WTC11 (cell line): ENCODE measurements at regions not wholly inside any gene's neighbourhood (a gene's known extent, or its start where the extent isn't known, plus 50 kb on each side); places are given as distances from the start of the nearest gene placed in this dataset.

Experiments used
- ZNF263 ChIP-seq: sonication (generic); formaldehyde crosslinking; IDR thresholded peaks from 2 replicates; pipeline ENCODE4 v1.8.1; 2022; ENCODE audit warnings: low read depth, mild to moderate bottlenecking, moderate library complexity, missing genetic modification reagents
- TF ChIP-seq, protein P1 (sequence below): sonication (generic); formaldehyde crosslinking; IDR thresholded peaks from 2 replicates; pipeline ENCODE4 v1.8.1; 2022; ENCODE audit warnings: low read depth, mild to moderate bottlenecking, moderate library complexity, missing genetic modification reagents, borderline replicate concordance
- TF ChIP-seq, protein P2 (sequence below): fragments of 200-600 bp; IDR thresholded peaks from 2 replicates; pipeline ENCODE4 v1.8.0; 2022; ENCODE audit warnings: antibody characterized with exemption

DNA sequence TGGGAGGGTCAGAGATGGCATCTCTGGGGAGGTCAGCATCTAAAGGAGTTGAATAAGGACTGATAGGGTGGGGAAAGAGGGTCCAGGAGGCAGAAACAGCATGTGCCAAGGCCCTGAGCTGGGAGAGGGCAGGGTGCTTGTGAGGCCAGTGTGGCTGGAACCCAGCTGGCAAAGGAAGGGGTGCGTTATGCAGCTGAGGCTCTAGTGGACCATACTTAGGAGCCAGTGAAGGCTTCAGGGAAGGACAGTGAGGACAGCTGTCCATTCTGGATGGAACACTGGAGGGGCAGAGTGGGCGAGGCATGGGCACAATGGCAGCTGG is 57.1 kb upstream of the RPL11 start:
- TF ChIP-seq, protein P1, sequence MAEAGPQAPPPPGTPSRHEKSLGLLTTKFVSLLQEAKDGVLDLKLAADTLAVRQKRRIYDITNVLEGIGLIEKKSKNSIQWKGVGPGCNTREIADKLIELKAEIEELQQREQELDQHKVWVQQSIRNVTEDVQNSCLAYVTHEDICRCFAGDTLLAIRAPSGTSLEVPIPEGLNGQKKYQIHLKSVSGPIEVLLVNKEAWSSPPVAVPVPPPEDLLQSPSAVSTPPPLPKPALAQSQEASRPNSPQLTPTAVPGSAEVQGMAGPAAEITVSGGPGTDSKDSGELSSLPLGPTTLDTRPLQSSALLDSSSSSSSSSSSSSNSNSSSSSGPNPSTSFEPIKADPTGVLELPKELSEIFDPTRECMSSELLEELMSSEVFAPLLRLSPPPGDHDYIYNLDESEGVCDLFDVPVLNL (CRISPR knock-in tag), result no peak
- TF ChIP-seq, protein P2, sequence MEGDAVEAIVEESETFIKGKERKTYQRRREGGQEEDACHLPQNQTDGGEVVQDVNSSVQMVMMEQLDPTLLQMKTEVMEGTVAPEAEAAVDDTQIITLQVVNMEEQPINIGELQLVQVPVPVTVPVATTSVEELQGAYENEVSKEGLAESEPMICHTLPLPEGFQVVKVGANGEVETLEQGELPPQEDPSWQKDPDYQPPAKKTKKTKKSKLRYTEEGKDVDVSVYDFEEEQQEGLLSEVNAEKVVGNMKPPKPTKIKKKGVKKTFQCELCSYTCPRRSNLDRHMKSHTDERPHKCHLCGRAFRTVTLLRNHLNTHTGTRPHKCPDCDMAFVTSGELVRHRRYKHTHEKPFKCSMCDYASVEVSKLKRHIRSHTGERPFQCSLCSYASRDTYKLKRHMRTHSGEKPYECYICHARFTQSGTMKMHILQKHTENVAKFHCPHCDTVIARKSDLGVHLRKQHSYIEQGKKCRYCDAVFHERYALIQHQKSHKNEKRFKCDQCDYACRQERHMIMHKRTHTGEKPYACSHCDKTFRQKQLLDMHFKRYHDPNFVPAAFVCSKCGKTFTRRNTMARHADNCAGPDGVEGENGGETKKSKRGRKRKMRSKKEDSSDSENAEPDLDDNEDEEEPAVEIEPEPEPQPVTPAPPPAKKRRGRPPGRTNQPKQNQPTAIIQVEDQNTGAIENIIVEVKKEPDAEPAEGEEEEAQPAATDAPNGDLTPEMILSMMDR, result no peak
- TF ChIP-seq ZNF263 (CRISPR knock-in tag), result no peak
